Right lobe of liver (tissue), 6 donors: ENCODE measurements at regions not wholly inside any gene's neighbourhood (a gene's known extent, or its start where the extent isn't known, plus 50 kb on each side); places are given as distances from the start of the nearest gene placed in this dataset.

Experiments used
- ATAC-seq, 4 donors: fragments of 200-7000 bp; cut with Tn5 transposase; one replicate each; pipeline ENCODE4 v1.9.1; 2020; ENCODE audit warnings: mild to moderate bottlenecking in 4 of 4, moderate library complexity in 4 of 4
- DNase-seq, 3 donors: peaks; one replicate each; pipeline ENCODE4 v3.0.0-alpha.2; 2020
- H3K27ac ChIP-seq, 3 donors: fragments of 200-600 bp; one replicate each; pipeline ENCODE4 v1.8.0; 2022
- H3K27me3 ChIP-seq, 2 donors: fragments of 200-600 bp; one replicate each; pipeline ENCODE4 v1.8.0; 2022
- H3K36me3 ChIP-seq, 4 donors: fragments of 200-600 bp; sonication (generic) in 1 of 4; one replicate each; pipeline versions ENCODE4 v1.5.1 to v1.8.0; 2017 to 2022; ENCODE audit warnings: control low read depth in 1 of 4
- H3K4me1 ChIP-seq, 4 donors: fragments of 200-600 bp; sonication (generic) in 1 of 4; one replicate each; pipeline versions ENCODE4 v1.5.1 to v1.8.0; 2017 to 2022; ENCODE audit warnings: control low read depth in 1 of 4
- H3K4me3 ChIP-seq, 3 donors: fragments of 200-600 bp; one replicate each; pipeline ENCODE4 v1.8.0; 2022
- H3K9me3 ChIP-seq, 4 donors: fragments of 200-600 bp; sonication (generic) in 1 of 4; one replicate each; pipeline versions ENCODE4 v1.5.1 to v1.8.0; 2017 to 2022; ENCODE audit warnings: control low read depth in 1 of 4
- CTCF ChIP-seq, 4 donors: fragments of 200-600 bp in 3 of 4; fragments of 450-650 bp in 1 of 4; IDR thresholded peaks; one replicate each; pipeline versions ENCODE4 v1.5.1 to v1.8.0; 2016 to 2022; ENCODE audit warnings: antibody characterized with exemption in 4 of 4, mild to moderate bottlenecking in 2 of 4
- POLR2A ChIP-seq: fragments of 450-650 bp; IDR thresholded peaks from one replicate; pipeline ENCODE4 v1.6.1; 2017; ENCODE audit warnings: antibody characterized with exemption, mild to moderate bottlenecking
- WGBS: methylation state at CpG from one replicate; pipeline ENCODE4 v1.1.6; 2018; ENCODE audit warnings: low coverage, low lambda C conversion rate; ENCODE audit not compliant: insufficient coverage; ENCODE audit errors: missing lambda C conversion rate; 5-methylcytosine and 5-hydroxymethylcytosine counted together
- intact Hi-C, 2 donors: fragments of 100-400 bp; cut with DNase I; formaldehyde crosslinking; loops; one replicate each; pipeline versions ENCODE4 v1.11.2 to v1.14.1; 2022
- donor health status: DM: no; HTN: yes; CAD: no.
- donor health status: DM: no; HTN: no; CAD: no.
- donor health status: DM: no; HTN: no; CAD: no.
- donor health status: DM: no; HTN: yes; CAD: no.
- donor health status: DM: no; HTN: yes; CAD: no.

- intact Hi-C loops = no loop called here
- TF ChIP-seq POLR2A (no peak), CTCF (IDR thresholded peaks at IDR 0.05) (no peak)
- ATAC-seq (no peak), DNase-seq (no peak)
- H3K4me3 ChIP-seq = no peak overlapping the region
- WGBS = 73% methylated on average over 1 of the region's 1 CpG
- H3K27ac ChIP-seq = peak overlapping the region in 2 of 3 donors; percentile 62 to 68
- H3K9me3 ChIP-seq = no peaks in the 10 kb centered on the region
- peaks cover 0 to 26% (median 0%) of the 10 kb centered on the region in 4 donors for H3K4me1 ChIP-seq
- H3K36me3 ChIP-seq = no peaks in the 10 kb centered on the region
- H3K27me3 ChIP-seq = no peaks in the 10 kb centered on the region
Observed at GRCh38 chr2:16816016-16816415, 150.4 kb upstream of the CYRIA start.

GRCh38 chr2:16813593-16813992 lies 148.0 kb upstream of the CYRIA start:
- no peaks in the 10 kb centered on the region for H3K27me3 ChIP-seq
- WGBS = 73% methylated on average over 1 of the region's 1 CpG
- intact Hi-C loops = no loop called here
- DNase-seq (no peak), ATAC-seq (no peak)
- H3K4me3 ChIP-seq = no peak overlapping the region
- TF ChIP-seq CTCF (IDR thresholded peaks at IDR 0.05) (no peak), POLR2A (no peak)
- no peak overlapping the region for H3K27ac ChIP-seq
- H3K4me1 ChIP-seq = peaks cover 0 to 22% (median 0%) of the 10 kb centered on the region in 4 donors
- H3K9me3 ChIP-seq = no peaks in the 10 kb centered on the region
- no peaks in the 10 kb centered on the region for H3K36me3 ChIP-seq

GRCh38 chr2:16798472-16798871 lies 132.8 kb upstream of the CYRIA start:
- H3K27me3 ChIP-seq = no peaks in the 10 kb centered on the region
- ATAC-seq (no peak), DNase-seq (no peak)
- H3K36me3 ChIP-seq = no peaks in the 10 kb centered on the region
- H3K4me3 ChIP-seq = no peak overlapping the region
- TF ChIP-seq CTCF (IDR thresholded peaks at IDR 0.05) (no peak), POLR2A (no peak)
- H3K9me3 ChIP-seq = no peaks in the 10 kb centered on the region
- 79% methylated on average over 2 of the region's 2 CpGs for WGBS
- H3K27ac ChIP-seq = no peak overlapping the region
- no peaks in the 10 kb centered on the region for H3K4me1 ChIP-seq
- intact Hi-C loops = no loop called here

- DNase-seq = no peak
- intact Hi-C loops = no loop called here
- no peak overlapping the region for H3K4me3 ChIP-seq
- ATAC-seq = no peak
- H3K27ac ChIP-seq = no peak overlapping the region
- TF ChIP-seq POLR2A = no peak
- no peak for TF ChIP-seq CTCF (IDR thresholded peaks at IDR 0.05)
- WGBS = 82% methylated on average over 1 of the region's 1 CpG
- no peaks in the 10 kb centered on the region for H3K4me1 ChIP-seq
- no peaks in the 10 kb centered on the region for H3K27me3 ChIP-seq
- no peaks in the 10 kb centered on the region for H3K9me3 ChIP-seq
- H3K36me3 ChIP-seq = no peaks in the 10 kb centered on the region
Observed at GRCh38 chr2:16791496-16791895, 125.9 kb upstream of the CYRIA start.

- intact Hi-C loops = no loop called here
- Histone ChIP-seq H3K36me3 (no peaks in the 10 kb centered on the region), H3K4me3 (no peak overlapping the region), H3K9me3 (no peaks in the 10 kb centered on the region), H3K27me3 (no peaks in the 10 kb centered on the region), H3K4me1 (no peaks in the 10 kb centered on the region), H3K27ac (no peak overlapping the region)
- DNase-seq (no peak), ATAC-seq (no peak)
- TF ChIP-seq CTCF (IDR thresholded peaks at IDR 0.05) (no peak), POLR2A (no peak)
- WGBS = 69% methylated on average over 2 of the region's 3 CpGs
Observed at GRCh38 chr2:16785149-16785548, 119.5 kb upstream of the CYRIA start.
